Endothelial cell of umbilical vein (primary cell): ENCODE measurements at regions not wholly inside any gene's neighbourhood (a gene's known extent, or its start where the extent isn't known, plus 50 kb on each side); places are given as distances from the start of the nearest gene placed in this dataset.

Source experiments
- BruUV-seq: library from RNA; stranded (reverse); fragments of 400-500 nt; replicated peaks from 2 replicates; lab custom pipeline; 2021; lab: Mats Ljungman, UMichigan
- CTCF ChIA-PET: fragments of 300-600, 350-600 bp; sonication (Branson Sonifier 250); formaldehyde crosslinking; loops from one replicate; lab custom pipeline; 2021; ENCODE audit warnings: antibody characterized with exemption, inconsistent platforms; lab: Charles Lee
- POLR2A ChIA-PET: fragments of 300-600, 350-600 bp; sonication (Branson Sonifier 250); formaldehyde crosslinking; loops from one replicate; lab custom pipeline; 2021; ENCODE audit warnings: antibody characterized with exemption, inconsistent platforms; lab: Charles Lee
- DNase-seq: peaks from one replicate; pipeline ENCODE4 v3.0.0-alpha.2; 2011; ENCODE audit warnings: low read depth, low spot score
- FAIRE-seq: peaks from 2 replicates; lab custom pipeline; 2011; peaks lifted over from hg19 to GRCh38; lab: Jason Lieb, UNC
- H2AFZ ChIP-seq: 2 replicates; pipeline ENCODE4 v1.6.0; 2012; ENCODE audit warnings: low read depth, low read length, control low read depth, inconsistent platforms
- H3K27ac ChIP-seq: 2 replicates; pipeline ENCODE4 v1.5.1; 2011; ENCODE audit warnings: low read depth, mild to moderate bottlenecking, control low read depth, low read length, moderate library complexity; ENCODE audit not compliant: insufficient read depth
- H3K27me3 ChIP-seq, 2 experiments: 2 replicates each; pipeline versions ENCODE4 v1.6.0 to v1.6.1; 2011; ENCODE audit warnings: low read length in 2 of 2, mixed read lengths in 1 of 2; ENCODE audit not compliant: control insufficient read depth in 2 of 2, insufficient read depth in 2 of 2
- H3K36me3 ChIP-seq, 2 experiments: 2 replicates in 1 of 2; 3 replicates in 1 of 2; pipeline ENCODE4 v1.5.1; 2011; ENCODE audit warnings: low read length in 2 of 2, mild to moderate bottlenecking in 1 of 2, moderate library complexity in 1 of 2; ENCODE audit not compliant: control insufficient read depth in 2 of 2, insufficient read depth in 2 of 2; ENCODE audit errors: extremely low read depth in 1 of 2
- H3K4me1 ChIP-seq: 3 replicates; pipeline ENCODE4 v1.5.1; 2011; ENCODE audit warnings: mild to moderate bottlenecking, low read length; ENCODE audit not compliant: control insufficient read depth, insufficient read depth; ENCODE audit errors: extremely low read depth
- H3K4me2 ChIP-seq: 2 replicates; pipeline ENCODE4 v1.6.1; 2011; ENCODE audit warnings: low read length, control low read depth, mixed read lengths; ENCODE audit not compliant: insufficient read depth
- H3K4me3 ChIP-seq, 3 experiments: fragments of 200-600 bp in 1 of 3; sonication (generic), shearing (Covaris generic) in 1 of 3; replicated peaks in 1 of 3; 2 replicates each; pipeline ENCODE4 v1.5.1; 2011 to 2016; ENCODE audit warnings: control low read depth in 3 of 3, low read length in 3 of 3, mild to moderate bottlenecking in 2 of 3, inconsistent platforms in 1 of 3, low read depth in 1 of 3, moderate library complexity in 1 of 3; ENCODE audit not compliant: insufficient read depth in 1 of 3
- H3K79me2 ChIP-seq: 2 replicates; pipeline ENCODE4 v1.6.0; 2012; ENCODE audit warnings: low read length, inconsistent platforms; ENCODE audit not compliant: control insufficient read depth, insufficient read depth
- H3K9ac ChIP-seq: replicated peaks from 2 replicates; pipeline ENCODE3; 2011; ENCODE audit warnings: low read length, control low read depth; ENCODE audit not compliant: insufficient read depth; ENCODE audit errors: extremely low read depth
- H3K9me1 ChIP-seq: replicated peaks from 3 replicates; pipeline ENCODE4 v1.6.0; 2011; ENCODE audit warnings: mild to moderate bottlenecking, low read length; ENCODE audit not compliant: control insufficient read depth, insufficient read depth; ENCODE audit errors: extremely low read depth
- H3K9me3 ChIP-seq: replicated peaks from 2 replicates; pipeline ENCODE4 v1.5.1; 2012; ENCODE audit warnings: low read length, inconsistent platforms; ENCODE audit not compliant: control insufficient read depth, insufficient read depth
- H4K20me1 ChIP-seq: replicated peaks from 2 replicates; pipeline ENCODE3; 2011; ENCODE audit warnings: mild to moderate bottlenecking, low read length; ENCODE audit not compliant: control insufficient read depth, insufficient read depth; ENCODE audit errors: extremely low read depth
- CTCF ChIP-seq, 2 donors: IDR thresholded peaks; 1 replicate in 1 of 2; 2 replicates in 1 of 2; pipeline ENCODE4 v1.5.1; 2011; ENCODE audit warnings: low read length in 2 of 2, mild to moderate bottlenecking in 2 of 2, moderate library complexity in 2 of 2, control low read depth in 1 of 2, inconsistent platforms in 1 of 2, low read depth in 1 of 2; ENCODE audit not compliant: insufficient read depth in 1 of 2; ENCODE audit errors: extremely low read depth in 1 of 2
- EZH2 ChIP-seq: IDR thresholded peaks from 2 replicates; pipeline ENCODE4 v1.6.1; 2012; ENCODE audit warnings: borderline replicate concordance, low read depth, mild to moderate bottlenecking, moderate library complexity, low read length, inconsistent platforms; ENCODE audit not compliant: severe bottlenecking
- FOS ChIP-seq: IDR thresholded peaks from 2 replicates; pipeline ENCODE4 v1.6.1; 2011; ENCODE audit warnings: mild to moderate bottlenecking, low read length, moderate library complexity, borderline replicate concordance; ENCODE audit not compliant: insufficient read depth
- GATA2 ChIP-seq: IDR thresholded peaks from 2 replicates; pipeline ENCODE4 v1.7.0; 2011; ENCODE audit warnings: low read depth, mild to moderate bottlenecking, moderate library complexity, mixed read lengths, low read length; ENCODE audit not compliant: insufficient read length, insufficient read depth
- JUN ChIP-seq: IDR thresholded peaks from 2 replicates; pipeline ENCODE4 v1.6.1; 2011; ENCODE audit warnings: borderline replicate concordance, low read depth; ENCODE audit not compliant: insufficient read length, insufficient read depth
- MAX ChIP-seq: IDR thresholded peaks from 2 replicates; pipeline ENCODE4 v1.6.1; 2011; ENCODE audit not compliant: insufficient read depth, insufficient read length
- MYC ChIP-seq: IDR thresholded peaks from one replicate; pipeline ENCODE4 v1.6.1; 2011; ENCODE audit warnings: mild to moderate bottlenecking, low read depth, low read length
- POLR2A ChIP-seq: IDR thresholded peaks from 2 replicates; pipeline ENCODE4 v1.6.1; 2012; ENCODE audit warnings: low read depth, mild to moderate bottlenecking, control low read depth, low read length
- POLR2AphosphoS5 ChIP-seq: IDR thresholded peaks from 2 replicates; pipeline ENCODE4 v1.6.1; 2012; ENCODE audit warnings: low read depth, mild to moderate bottlenecking, control low read depth, low read length, moderate library complexity; ENCODE audit not compliant: insufficient read depth
- dilution Hi-C: fragments of 300-500 bp; cut with MboI; formaldehyde crosslinking; loops from one replicate; pipeline ENCODE4 v1.15.0; 2019; ENCODE audit warnings: low sequenced_read_pairs; ENCODE audit not compliant: extremely low pct_ligation_motif_present
- intact Hi-C: fragments of 100-400 bp; cut with micrococcal nuclease; formaldehyde crosslinking; loops from one replicate; pipeline ENCODE4 v1.10.0; 2022

GRCh38 chr3:41126472-41126871 lies 72.8 kb upstream of the CTNNB1 start:
- POLR2A ChIA-PET = no interaction called here
- no peak overlapping the region for H3K9ac ChIP-seq
- H3K9me3 ChIP-seq = no peaks in the 10 kb centered on the region
- intact Hi-C loops = no loop called here
- FAIRE-seq (no peak), DNase-seq (no peak)
- H3K36me3 ChIP-seq = no peaks in the 10 kb centered on the region
- peaks cover 0 to 8% of the 10 kb centered on the region in 2 experiments for H3K27me3 ChIP-seq
- H3K79me2 ChIP-seq = no peaks in the 10 kb centered on the region
- TF ChIP-seq MAX = no peak
- no peak for TF ChIP-seq POLR2A
- no peak for TF ChIP-seq POLR2AphosphoS5
- no peak for TF ChIP-seq GATA2
- TF ChIP-seq MYC = no peak
- no peak for TF ChIP-seq CTCF (IDR thresholded peaks at IDR 0.05; ENCODE audit: extremely low read depth in 1 of 2, insufficient read depth in 1 of 2, low read depth in 1 of 2, low read length in 2 of 2)
- no peak for TF ChIP-seq EZH2
- no peak for TF ChIP-seq FOS
- TF ChIP-seq JUN = no peak
- CTCF ChIA-PET = interaction anchor here (1.7 kb wide), 1 partner anchor 9 kb away, joined by 6 read pairs; no protein-coding TSS in a partner anchor
- H3K27ac ChIP-seq = no peak overlapping the region
- H4K20me1 ChIP-seq = no peaks in the 10 kb centered on the region
- no TSS peak for BruUV-seq
- H3K4me1 ChIP-seq = no peaks in the 10 kb centered on the region
- no peak overlapping the region for H2AFZ ChIP-seq
- no peak overlapping the region for H3K4me3 ChIP-seq
- no peak overlapping the region for H3K4me2 ChIP-seq
- dilution Hi-C loops = no loop called here
- no peaks in the 10 kb centered on the region for H3K9me1 ChIP-seq
